Fibroblast of lung (primary cell): ENCODE measurements at regions not wholly inside any gene's neighbourhood (a gene's known extent, or its start where the extent isn't known, plus 50 kb on each side); places are given as distances from the start of the nearest gene placed in this dataset.

ENCODE experiments used
- EZH2 ChIP-seq: IDR thresholded peaks from 2 replicates; pipeline ENCODE4 v1.5.1; 2012; ENCODE audit warnings: low read length, control low read depth, mild to moderate bottlenecking; ENCODE audit errors: missing control alignments
- TF ChIP-seq, protein P1 (sequence below), 2 donors: IDR thresholded peaks in 1 of 2; conservative IDR thresholded peaks in 1 of 2; 1 replicate in 1 of 2; 2 replicates in 1 of 2; pipeline ENCODE4 v1.5.1; 2011 to 2012; ENCODE audit warnings: low read length in 2 of 2, control low read depth in 1 of 2, inconsistent platforms in 1 of 2, low read depth in 1 of 2, mild to moderate bottlenecking in 1 of 2

DNA sequence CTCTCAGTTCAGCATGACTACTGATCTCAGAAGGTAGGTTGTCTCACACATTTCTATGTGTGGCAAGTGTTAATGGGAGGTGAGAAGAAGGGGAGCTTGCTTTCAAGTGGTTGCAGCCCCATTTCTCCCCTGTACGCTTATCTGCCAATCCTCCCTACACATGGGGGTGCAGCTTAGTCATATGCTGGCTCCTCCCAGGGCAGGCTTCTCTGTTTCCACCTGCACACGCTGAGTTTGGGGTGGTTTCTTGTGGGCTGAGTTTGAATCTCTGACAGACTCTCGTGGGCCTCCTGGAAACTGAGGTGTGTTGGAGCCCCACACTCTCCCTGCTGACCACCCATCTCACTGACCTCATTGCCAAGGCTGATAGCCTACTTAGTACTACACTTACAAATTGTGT is 435.8 kb upstream of the MTPN start:
- TF ChIP-seq, protein P1, sequence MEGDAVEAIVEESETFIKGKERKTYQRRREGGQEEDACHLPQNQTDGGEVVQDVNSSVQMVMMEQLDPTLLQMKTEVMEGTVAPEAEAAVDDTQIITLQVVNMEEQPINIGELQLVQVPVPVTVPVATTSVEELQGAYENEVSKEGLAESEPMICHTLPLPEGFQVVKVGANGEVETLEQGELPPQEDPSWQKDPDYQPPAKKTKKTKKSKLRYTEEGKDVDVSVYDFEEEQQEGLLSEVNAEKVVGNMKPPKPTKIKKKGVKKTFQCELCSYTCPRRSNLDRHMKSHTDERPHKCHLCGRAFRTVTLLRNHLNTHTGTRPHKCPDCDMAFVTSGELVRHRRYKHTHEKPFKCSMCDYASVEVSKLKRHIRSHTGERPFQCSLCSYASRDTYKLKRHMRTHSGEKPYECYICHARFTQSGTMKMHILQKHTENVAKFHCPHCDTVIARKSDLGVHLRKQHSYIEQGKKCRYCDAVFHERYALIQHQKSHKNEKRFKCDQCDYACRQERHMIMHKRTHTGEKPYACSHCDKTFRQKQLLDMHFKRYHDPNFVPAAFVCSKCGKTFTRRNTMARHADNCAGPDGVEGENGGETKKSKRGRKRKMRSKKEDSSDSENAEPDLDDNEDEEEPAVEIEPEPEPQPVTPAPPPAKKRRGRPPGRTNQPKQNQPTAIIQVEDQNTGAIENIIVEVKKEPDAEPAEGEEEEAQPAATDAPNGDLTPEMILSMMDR (conservative IDR thresholded peaks at IDR 0.05 in 1 of 2, IDR thresholded peaks at IDR 0.05 in 1 of 2; ENCODE audit: low read depth in 1 of 2, low read length in 2 of 2), result no peak
- no peak for TF ChIP-seq EZH2
